ENCODE measurements at regions not wholly inside any gene's neighbourhood (a gene's known extent, or its start where the extent isn't known, plus 50 kb on each side); places are given as distances from the start of the nearest gene placed in this dataset.

- no peak for TF ChIP-seq SIRT6 (IDR thresholded peaks at IDR 0.05; ENCODE audit: low read length)
- no peak for TF ChIP-seq CEBPB (IDR thresholded peaks at IDR 0.05; ENCODE audit: low read depth, low read length)
- TF ChIP-seq RFX5 (IDR thresholded peaks at IDR 0.05; ENCODE audit: borderline replicate concordance, low read depth, low read length): no peak
Measured at GRCh38 chr5:173672166-173672565, 55.7 kb upstream of the BOD1 start (continued).
